Head of caudate nucleus (tissue), 42 donors: ENCODE measurements at regions not wholly inside any gene's neighbourhood (a gene's known extent, or its start where the extent isn't known, plus 50 kb on each side); places are given as distances from the start of the nearest gene placed in this dataset.
"Not testable (repeated sequence)": the region's sequence is repeated elsewhere in the genome, so short reads cannot be mapped to it uniquely, and the experiment has no call there.

Experiments used
- DNase-seq, 42 donors: peaks; one replicate each; pipeline versions ENCODE4 v3.0.0 to v3.0.0-alpha.2; 2020 to 2021; ENCODE audit warnings: mixed read lengths in 7 of 42
- intact Hi-C: fragments of 100-400 bp; cut with DNase I; formaldehyde crosslinking; loops from one replicate; pipeline ENCODE4 v1.15.0; 2022

DNA sequence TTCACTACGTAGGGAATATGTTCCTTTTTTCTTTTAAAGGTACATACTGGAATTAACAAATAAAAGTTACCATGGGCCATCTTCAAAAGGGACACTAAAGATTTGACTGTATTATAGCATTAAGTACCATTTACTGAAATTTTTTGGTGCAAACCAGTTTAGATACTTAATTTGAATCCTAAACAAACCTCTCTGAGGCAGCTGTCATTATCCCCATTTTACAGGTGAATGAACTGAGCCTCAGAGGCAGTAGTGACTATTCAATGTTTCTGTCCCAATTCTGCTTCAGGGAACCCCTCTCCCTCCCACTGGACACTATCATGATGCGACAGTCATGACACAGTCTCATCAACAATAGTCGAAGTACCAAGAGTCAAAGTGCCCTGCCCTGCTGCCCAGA is 76.2 kb upstream of the PHF21A start:
- intact Hi-C loops, result no loop called here

DNA sequence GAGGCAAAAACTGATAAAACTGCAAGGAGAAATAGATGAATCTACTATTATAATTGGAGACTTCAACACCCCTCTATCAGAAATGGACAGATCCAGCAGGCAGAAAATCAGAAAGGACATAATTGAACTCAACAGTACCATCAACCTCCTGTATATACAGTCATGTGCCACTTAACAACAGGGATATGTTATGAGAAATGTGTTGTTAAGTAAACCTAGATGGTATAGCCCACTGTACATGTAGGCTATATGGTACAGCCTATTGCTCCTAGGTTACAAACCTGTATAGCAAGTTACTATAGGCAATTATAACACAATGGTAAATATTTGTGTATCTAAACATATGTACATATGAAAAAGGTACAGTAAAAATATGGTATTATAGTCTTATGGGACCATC is 66.8 kb upstream of the PHF21A start:
- intact Hi-C loops, result no loop called here
- no peak for DNase-seq

More for the DNA sequence above, 76.2 kb upstream of the PHF21A start:
- DNase-seq, result no peak

DNA sequence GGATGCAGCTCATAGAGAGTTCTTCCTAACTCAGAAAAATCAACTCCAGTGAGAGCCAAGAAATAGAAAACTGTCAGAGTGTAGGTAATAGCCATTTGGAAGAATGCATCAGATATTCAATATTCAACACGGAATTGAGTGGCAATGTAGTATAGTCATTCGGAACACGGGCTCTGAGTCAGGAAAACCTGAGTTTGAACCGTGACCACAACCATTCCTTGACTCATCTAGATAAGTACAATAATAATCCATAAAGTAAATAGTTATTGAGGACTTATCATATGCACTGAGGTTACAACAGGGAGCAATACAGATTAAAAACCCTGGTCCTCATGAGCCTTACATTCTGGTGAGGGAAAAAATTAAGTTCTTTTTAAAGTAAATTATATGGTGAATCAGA is 62.6 kb upstream of the PHF21A start:
- intact Hi-C loops, result no loop called here

DNA sequence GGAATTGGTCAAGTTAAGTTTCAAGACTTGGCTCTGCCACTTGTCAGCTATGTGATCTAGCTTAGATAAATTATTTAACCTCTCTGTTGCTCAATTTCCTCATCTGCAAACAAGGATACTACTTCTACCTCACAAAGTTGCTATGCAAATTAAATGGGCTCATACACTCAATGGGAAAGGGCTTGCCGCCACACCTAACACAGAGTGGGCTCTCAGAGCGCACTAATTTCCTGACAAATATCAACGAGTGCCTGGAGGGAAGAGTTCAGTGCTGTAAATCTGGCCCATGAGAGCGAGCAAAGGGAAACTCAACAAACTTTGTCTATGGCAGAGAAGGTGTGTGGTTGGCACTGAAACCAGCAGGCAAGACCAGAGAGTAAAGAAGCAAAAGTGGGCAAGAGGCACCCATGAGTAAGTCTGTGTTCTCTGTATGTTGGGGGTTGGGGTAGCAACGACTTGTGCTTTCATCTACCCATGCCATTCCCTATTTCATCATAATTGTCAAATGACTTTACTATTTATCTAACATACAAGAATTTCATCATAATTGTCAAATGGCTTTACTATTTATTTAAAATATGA is 60.7 kb upstream of the PHF21A start:
- DNase-seq, result no peak
- intact Hi-C loops, result no loop called here

More for the DNA sequence above, 62.6 kb upstream of the PHF21A start:
- no peak for DNase-seq

DNA sequence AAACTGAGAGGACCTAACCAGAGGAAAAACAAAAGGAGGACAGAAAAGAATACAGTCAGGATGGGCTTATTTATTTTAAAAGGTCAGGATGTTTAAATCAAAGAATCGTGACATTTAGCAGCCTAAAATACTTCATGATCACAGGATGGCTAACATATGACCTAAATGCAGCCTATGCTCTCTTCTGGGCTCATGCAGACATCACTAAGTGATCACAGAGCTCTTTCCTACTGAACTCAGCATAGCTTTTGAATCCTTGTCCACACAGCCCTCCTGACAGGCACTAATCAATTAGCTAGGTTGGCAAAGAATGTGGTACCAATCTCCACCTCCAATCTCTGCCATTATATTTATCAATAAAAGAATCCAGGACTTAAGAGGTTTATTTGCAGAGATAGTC is 60.1 kb upstream of the PHF21A start:
- intact Hi-C loops, result no loop called here
- no peak for DNase-seq

DNA sequence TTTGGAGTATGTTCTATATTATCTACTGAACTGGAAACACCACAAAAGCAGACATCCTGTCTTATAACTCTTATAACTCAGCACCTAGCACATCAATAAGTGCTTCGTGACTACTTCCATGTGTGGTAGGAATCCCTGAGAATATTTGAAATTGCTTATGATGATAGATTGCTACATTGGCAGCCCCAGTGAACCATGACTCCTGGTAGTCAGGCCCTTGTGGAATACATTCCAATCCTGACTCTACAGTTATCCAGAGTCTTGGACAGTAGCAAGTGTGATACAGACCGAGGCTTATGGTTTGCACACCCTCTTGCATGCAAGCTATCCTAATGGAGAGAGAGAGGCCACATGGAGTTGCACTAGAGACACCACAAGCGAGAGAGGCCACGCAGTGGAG is 59.5 kb upstream of the PHF21A start:
- DNase-seq, result no peak
- intact Hi-C loops, result no loop called here

DNA sequence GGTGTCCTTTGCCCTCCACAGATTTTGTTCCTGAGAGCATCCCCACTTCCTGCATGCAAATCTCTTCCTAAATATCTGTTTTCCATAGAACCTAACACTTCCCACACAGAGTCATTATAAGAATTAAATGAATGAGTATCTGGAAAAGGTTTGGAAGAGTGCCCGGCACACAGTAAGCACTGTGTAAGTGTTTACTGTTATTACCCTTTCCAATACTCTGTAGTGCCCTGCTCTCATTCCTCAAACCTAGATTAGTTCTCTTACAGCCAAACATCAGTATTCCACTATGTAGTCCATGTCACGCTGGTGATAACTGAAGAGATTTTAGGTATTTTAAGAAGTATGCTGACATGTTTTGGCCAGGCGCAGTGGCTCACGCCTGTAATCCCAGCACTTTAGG is 57.3 kb upstream of the PHF21A start:
- intact Hi-C loops, result no loop called here
- DNase-seq, result no peak

DNA sequence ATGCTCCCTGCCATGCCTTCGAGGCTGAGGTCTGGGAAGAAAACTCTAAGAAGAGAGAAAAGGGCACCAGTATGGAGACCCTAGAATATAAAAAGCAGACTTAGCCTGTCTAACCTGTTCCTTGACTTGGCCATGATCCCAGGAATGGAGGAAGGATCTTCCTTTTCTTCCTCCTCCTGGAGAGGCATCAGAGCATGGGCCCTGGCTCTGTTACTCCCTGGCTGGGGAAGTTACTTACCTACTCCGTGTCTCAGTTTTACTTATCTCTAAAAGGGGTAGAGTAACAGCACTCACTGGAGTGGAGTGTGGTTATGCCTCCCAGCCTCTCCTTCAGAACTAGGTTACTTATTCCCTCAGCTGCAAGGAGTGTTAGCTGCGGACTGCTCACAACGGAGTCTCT is 55.2 kb upstream of the PHF21A start:
- no peak for DNase-seq
- intact Hi-C loops, result no loop called here

DNA sequence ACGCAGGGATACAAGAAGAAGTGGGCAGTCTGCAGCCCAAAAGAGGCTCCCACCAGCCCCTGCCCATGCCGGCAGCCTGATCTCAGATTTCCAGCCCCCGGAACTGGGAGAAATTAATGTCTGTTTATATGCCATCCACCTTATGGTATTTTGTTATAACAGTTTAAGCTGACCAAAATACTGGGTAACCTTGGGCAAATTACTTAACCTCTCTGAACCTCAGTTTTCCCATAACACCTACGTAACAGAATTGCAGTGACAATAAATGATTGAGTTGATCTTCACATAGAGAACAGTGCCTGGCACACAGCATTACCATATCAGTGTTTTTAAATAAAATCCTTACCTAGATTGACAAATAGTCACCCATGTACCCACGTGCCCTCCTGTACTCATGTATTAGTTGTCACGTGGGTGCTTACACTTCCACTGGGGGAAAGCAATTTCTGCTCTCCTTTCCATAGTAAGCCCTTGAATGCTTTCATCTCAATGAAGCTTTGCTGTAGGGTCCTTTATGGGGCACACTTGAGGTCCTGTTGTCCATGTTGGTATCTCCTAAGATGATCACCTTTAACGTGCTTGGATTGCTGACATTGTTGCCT is 54.2 kb upstream of the PHF21A start:
- DNase-seq, result no peak
- intact Hi-C loops, result no loop called here

DNA sequence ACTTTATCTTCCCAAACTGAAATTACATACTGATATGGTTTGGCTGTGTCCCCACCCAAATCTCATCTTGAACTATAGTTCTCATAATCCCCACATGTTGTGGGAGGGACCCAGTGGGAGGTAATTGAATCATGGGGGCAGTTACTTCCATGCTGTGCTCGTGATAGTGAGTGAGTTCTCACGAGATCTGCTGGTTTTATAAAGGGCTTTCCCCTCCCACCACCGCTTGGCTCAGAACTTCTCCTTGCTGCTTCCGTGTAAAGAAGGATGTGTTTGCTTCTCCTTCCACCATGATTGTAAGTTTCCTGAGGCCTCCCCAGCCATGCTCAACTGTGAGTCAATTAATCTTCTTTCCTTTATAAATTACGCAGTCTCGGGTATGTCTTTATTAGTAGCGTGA is 50.4 kb upstream of the PHF21A start:
- DNase-seq, result not testable (repeated sequence)

More for the DNA sequence above, 50.4 kb upstream of the PHF21A start:
- intact Hi-C loops, result not testable (repeated sequence)
